Right lobe of liver (tissue), 4 donors: ENCODE measurements at regions not wholly inside any gene's neighbourhood (a gene's known extent, or its start where the extent isn't known, plus 50 kb on each side); places are given as distances from the start of the nearest gene placed in this dataset.

ENCODE experiments used
- CTCF ChIP-seq, 4 donors: fragments of 200-600 bp in 3 of 4; fragments of 450-650 bp in 1 of 4; IDR thresholded peaks; one replicate each; pipeline versions ENCODE4 v1.5.1 to v1.8.0; 2016 to 2022; ENCODE audit warnings: antibody characterized with exemption in 4 of 4, mild to moderate bottlenecking in 2 of 4
- POLR2A ChIP-seq: fragments of 450-650 bp; IDR thresholded peaks from one replicate; pipeline ENCODE4 v1.6.1; 2017; ENCODE audit warnings: antibody characterized with exemption, mild to moderate bottlenecking
- donor health status: DM: no; HTN: no; CAD: no.
- donor health status: DM: no; HTN: no; CAD: no.
- donor health status: DM: no; HTN: yes; CAD: no.

GRCh38 chr16:58948244-58948643 is 214.1 kb upstream of the GOT2 start:
- TF ChIP-seq CTCF (IDR thresholded peaks at IDR 0.05) (no peak), POLR2A (no peak)
